Activated CD4-positive, alpha-beta memory T cell treated with anti-CD3 and anti-CD28 coated beads, Interleukin-2, amount 10 ng/mL, durations not matched to agents 7 days and 5 days (primary cell): ENCODE measurements at regions not wholly inside any gene's neighbourhood (a gene's known extent, or its start where the extent isn't known, plus 50 kb on each side); places are given as distances from the start of the nearest gene placed in this dataset.

Source experiments
- CTCF ChIA-PET: fragments of 350-600 bp; sonication (Branson Sonifier 250); formaldehyde crosslinking; loops from one replicate; lab custom pipeline; 2021; ENCODE audit warnings: antibody characterized with exemption, inconsistent platforms; lab: Charles Lee
- POLR2A ChIA-PET: fragments of 350-600 bp; sonication (Branson Sonifier 250); formaldehyde crosslinking; loops from one replicate; lab custom pipeline; 2021; ENCODE audit warnings: antibody characterized with exemption; lab: Charles Lee
- DNase-seq: peaks from one replicate; pipeline ENCODE4 v3.0.0-alpha.2; 2020
- H3K27ac Mint-ChIP-seq: one replicate; pipeline ENCODE4 v1.8.0; 2021; ENCODE audit warnings: mild to moderate bottlenecking, mixed read lengths
- H3K27me3 Mint-ChIP-seq: one replicate; pipeline ENCODE4 v1.8.0; 2021; ENCODE audit warnings: mixed read lengths
- H3K36me3 Mint-ChIP-seq: one replicate; pipeline ENCODE4 v1.8.0; 2021; ENCODE audit warnings: low read depth, mixed read lengths
- H3K4me1 Mint-ChIP-seq: one replicate; pipeline ENCODE4 v1.8.0; 2021; ENCODE audit warnings: mixed read lengths
- H3K4me3 Mint-ChIP-seq: one replicate; pipeline ENCODE4 v1.8.0; 2021; ENCODE audit warnings: mild to moderate bottlenecking, mixed read lengths
- H3K9me3 Mint-ChIP-seq: one replicate; pipeline ENCODE4 v1.8.0; 2021; ENCODE audit warnings: mixed read lengths

DNA sequence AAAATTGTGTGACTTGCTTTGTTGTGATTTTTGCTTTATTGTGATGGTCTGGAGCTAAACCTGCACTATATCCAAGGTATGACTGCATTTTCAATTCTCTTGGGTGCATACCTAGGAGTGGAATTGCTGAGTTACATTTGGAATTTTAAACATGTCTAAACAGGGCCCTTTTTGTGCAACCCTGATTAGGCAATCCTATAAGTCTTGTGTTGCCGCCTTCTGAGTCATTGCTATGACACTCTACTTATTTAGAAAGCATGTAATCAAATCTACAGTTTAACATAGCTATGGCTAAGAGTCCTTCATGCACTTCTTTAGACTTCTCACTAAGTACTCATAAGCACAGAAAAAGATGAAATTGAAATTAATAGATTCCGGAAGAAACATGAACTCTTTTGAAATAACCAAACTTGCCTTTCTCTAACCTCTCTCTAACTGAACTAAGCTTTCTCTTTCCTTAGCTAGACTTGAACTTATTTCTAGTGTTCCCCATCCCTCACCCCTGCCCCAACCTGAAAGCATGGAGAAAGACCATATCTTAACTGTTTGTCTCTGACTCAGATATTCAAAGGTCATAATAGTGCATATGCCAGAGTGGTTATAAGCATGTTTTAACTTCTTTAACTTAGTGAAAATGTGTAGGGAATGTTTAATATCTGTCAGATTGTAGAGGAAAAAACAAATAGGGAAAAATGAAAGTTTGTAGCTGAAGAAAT lies 203.0 kb downstream of the SNAPC1 start:
- no peaks in the 10 kb centered on the region for H3K4me1 Mint-ChIP-seq
- H3K27me3 Mint-ChIP-seq = peaks cover 11% of the 10 kb centered on the region
- POLR2A ChIA-PET = no interaction called here
- H3K27ac Mint-ChIP-seq = no peak overlapping the region
- no peaks in the 10 kb centered on the region for H3K9me3 Mint-ChIP-seq
- H3K4me3 Mint-ChIP-seq = no peak overlapping the region
- H3K36me3 Mint-ChIP-seq = no peaks in the 10 kb centered on the region
- no peak for DNase-seq
- CTCF ChIA-PET = interaction anchor here (0.7 kb wide), 1 partner anchor 42 kb away, joined by 3 read pairs; no protein-coding TSS in a partner anchor

DNA sequence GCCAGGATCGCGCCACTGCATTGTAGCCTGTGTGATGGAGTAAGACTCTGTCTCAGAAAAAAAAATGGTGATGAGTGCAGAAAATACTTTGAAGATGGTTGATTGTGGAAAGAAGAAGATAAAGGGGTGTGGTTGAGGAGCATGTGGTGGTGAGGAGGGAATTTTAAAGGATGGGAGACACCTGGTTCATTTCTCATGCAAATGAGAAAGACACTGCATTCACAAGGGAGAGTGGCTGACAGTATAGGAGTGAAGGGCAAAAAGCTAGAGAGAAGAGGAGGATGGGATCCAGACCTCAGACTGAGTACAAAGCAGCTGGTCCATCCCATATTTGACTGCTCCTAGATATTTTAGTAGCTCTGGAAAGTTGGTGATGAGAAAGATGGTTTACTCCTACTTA lies 206.0 kb downstream of the SNAPC1 start:
- CTCF ChIA-PET = no interaction called here
- Mint-ChIP-seq H3K27ac (no peak overlapping the region), H3K36me3 (no peaks in the 10 kb centered on the region), H3K4me1 (no peaks in the 10 kb centered on the region), H3K4me3 (no peak overlapping the region), H3K27me3 (peaks cover 7% of the 10 kb centered on the region), H3K9me3 (no peaks in the 10 kb centered on the region)
- no peak for DNase-seq
- POLR2A ChIA-PET = interaction anchor here (1.2 kb wide), 1 partner anchor 11 kb away, joined by 3 read pairs; no protein-coding TSS in a partner anchor

DNA sequence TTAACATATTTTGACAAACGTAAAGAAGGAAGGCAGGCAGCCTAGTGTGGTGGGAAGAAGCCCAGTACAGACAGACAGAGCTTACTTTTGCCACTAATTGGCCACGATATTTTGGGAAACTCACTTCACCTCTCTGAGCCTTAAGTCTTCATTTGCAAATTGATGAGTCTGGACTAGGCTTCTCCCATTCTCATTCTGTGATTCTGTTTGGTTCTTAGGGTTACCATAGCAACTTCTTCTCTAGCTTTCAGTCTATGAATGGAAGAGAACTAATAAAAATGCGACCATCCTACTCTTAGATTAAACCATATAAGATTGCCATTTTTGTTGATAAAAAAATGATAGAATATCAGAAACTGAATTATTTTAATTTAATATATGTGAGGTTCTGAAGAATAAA lies 210.5 kb downstream of the SNAPC1 start:
- DNase-seq = no peak
- Mint-ChIP-seq H3K36me3 (no peaks in the 10 kb centered on the region), H3K4me1 (no peaks in the 10 kb centered on the region), H3K9me3 (peaks cover 7% of the 10 kb centered on the region), H3K4me3 (no peak overlapping the region), H3K27me3 (peaks cover 7% of the 10 kb centered on the region), H3K27ac (no peak overlapping the region)
- ChIA-PET POLR2A (no interaction called here), CTCF (no interaction called here)

DNA sequence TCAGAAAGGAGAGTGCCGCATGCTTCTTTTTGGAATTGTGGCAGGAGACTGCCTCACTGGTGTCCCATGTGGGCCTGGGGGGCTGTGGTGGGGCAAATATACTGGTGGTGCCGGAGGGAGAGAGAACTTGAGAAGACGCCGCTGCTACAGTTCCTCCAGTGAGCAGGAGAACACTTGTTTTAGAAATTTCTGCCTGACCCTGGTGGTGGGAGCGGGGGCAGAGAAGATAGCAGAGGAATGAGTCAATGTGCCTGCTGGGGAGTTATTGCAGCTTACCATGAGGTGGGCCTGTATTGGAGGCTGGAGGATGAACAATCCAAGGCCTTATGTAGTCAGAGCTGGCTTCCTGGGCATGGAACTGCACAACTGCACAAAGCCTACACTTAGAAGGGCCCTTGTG lies 211.8 kb downstream of the SNAPC1 start:
- POLR2A ChIA-PET = no interaction called here
- H3K36me3 Mint-ChIP-seq = no peaks in the 10 kb centered on the region
- H3K4me1 Mint-ChIP-seq = no peaks in the 10 kb centered on the region
- peaks cover 7% of the 10 kb centered on the region for H3K27me3 Mint-ChIP-seq
- H3K27ac Mint-ChIP-seq = no peak overlapping the region
- no peak for DNase-seq
- CTCF ChIA-PET = no interaction called here
- H3K4me3 Mint-ChIP-seq = no peak overlapping the region
- H3K9me3 Mint-ChIP-seq = peaks cover 9% of the 10 kb centered on the region

DNA sequence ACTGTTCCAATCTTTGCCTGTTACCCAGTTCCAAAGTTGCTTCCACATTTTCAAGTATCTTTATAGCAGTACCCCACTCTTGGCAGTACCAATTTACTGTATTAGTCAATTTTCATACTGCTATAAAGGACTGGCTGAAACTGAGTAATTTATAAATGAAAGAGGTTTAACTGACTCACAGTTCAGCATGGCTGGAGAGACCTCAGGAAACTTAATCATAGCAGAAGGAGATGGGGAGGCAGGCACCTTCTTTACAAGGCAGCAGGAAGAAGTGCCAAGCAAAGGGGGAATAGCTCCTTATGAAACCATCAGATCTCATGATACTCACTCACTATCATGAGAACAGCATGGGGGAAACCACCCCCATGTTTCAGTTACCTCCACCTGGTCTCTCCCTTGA lies 215.0 kb downstream of the SNAPC1 start:
- Mint-ChIP-seq H3K4me3 (no peak overlapping the region), H3K9me3 (peaks cover 9% of the 10 kb centered on the region), H3K27ac (no peak overlapping the region), H3K4me1 (no peaks in the 10 kb centered on the region), H3K27me3 (peaks cover 3% of the 10 kb centered on the region), H3K36me3 (no peaks in the 10 kb centered on the region)
- no peak for DNase-seq
- ChIA-PET POLR2A (no interaction called here), CTCF (no interaction called here)

DNA sequence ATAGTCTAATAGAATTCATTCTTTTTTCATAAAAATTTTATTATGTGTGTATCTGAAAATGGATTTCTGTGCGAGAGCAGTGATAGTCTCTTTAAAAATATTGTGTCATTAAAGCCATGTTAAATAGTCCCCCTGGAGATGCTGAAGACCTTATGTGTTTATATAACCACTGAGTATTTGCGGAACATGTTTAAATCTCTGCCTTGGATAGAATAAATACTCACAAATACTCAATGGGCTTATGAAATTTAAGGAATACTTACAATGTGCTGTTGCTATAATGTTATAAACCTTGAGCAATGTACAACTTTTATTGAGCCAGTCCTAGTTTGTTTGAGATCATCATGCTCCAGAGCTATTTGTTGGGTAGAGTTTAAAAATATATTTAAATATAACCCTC lies 226.0 kb downstream of the SNAPC1 start:
- no peaks in the 10 kb centered on the region for H3K27me3 Mint-ChIP-seq
- ChIA-PET CTCF (no interaction called here), POLR2A (no interaction called here)
- H3K4me1 Mint-ChIP-seq = no peaks in the 10 kb centered on the region
- H3K27ac Mint-ChIP-seq = no peak overlapping the region
- no peaks in the 10 kb centered on the region for H3K36me3 Mint-ChIP-seq
- no peaks in the 10 kb centered on the region for H3K9me3 Mint-ChIP-seq
- DNase-seq = no peak
- H3K4me3 Mint-ChIP-seq = no peak overlapping the region

DNA sequence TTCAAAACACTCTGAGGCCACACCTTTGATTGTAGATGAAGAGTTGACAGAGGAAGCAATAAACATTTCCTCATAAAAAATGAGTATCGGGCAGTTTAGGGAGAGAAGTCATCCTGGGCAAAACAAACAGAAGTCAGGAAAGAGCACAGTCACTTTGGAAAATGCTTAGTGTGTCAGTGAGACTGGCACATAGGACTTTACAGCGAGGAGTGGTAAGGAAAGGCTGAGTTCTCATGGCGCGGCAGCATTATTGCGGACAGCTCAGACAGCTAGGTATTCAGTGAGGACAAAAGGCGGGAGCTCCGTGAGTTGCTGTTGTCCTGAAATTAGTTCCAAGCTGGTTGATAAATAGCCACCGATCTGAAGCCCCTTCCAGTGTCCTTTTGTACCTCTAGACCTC lies 229.9 kb downstream of the SNAPC1 start:
- POLR2A ChIA-PET = no interaction called here

DNA sequence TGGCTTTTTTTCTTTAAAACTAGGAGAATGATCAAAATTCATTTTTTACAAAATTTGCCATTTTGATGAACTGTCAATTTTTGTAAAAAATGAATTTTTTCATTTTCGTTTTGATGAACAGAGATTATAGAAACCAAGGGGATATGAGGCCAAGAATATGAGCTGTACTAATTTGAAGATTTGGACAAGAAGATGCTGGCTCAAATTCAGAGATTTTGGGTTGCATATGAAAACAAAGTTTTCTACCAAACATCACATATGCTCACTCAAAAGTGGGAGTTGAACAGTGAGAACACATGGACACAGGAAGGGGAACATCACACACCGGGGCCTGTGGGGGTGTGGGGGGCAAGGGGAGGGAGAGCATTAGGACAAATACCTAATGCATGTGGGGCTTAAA lies 230.7 kb downstream of the SNAPC1 start:
- Mint-ChIP-seq H3K27ac (no peak overlapping the region), H3K27me3 (peaks cover 4% of the 10 kb centered on the region), H3K4me1 (no peaks in the 10 kb centered on the region), H3K9me3 (no peaks in the 10 kb centered on the region), H3K4me3 (no peak overlapping the region), H3K36me3 (no peaks in the 10 kb centered on the region)
- POLR2A ChIA-PET = no interaction called here
- CTCF ChIA-PET = no interaction called here
- DNase-seq = no peak

More for the DNA sequence above, 229.9 kb downstream of the SNAPC1 start:
- no peaks in the 10 kb centered on the region for H3K36me3 Mint-ChIP-seq
- no peak overlapping the region for H3K4me3 Mint-ChIP-seq
- no peaks in the 10 kb centered on the region for H3K9me3 Mint-ChIP-seq
- no peak for DNase-seq
- CTCF ChIA-PET = no interaction called here
- peaks cover 4% of the 10 kb centered on the region for H3K27me3 Mint-ChIP-seq
- H3K4me1 Mint-ChIP-seq = no peaks in the 10 kb centered on the region
- no peak overlapping the region for H3K27ac Mint-ChIP-seq

DNA sequence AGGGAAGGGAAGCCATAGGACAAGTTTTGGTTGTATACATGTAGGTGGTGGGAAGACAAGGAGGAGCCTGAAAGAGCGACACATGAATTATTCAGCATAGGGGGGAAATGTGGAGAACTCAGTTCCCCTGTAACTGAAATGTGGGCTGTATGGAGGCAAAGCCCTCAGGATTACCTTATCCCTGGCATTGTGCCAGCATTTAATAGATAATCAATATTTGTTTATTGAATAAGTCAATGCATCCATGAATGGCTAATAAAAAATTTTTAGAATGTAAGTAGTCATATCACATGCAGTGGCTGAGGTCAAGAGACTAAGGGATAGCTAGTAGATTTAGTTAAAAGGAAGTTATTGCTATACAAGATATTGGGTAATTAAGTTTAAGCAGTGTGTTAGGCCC lies 232.4 kb downstream of the SNAPC1 start:
- H3K36me3 Mint-ChIP-seq = no peaks in the 10 kb centered on the region
- no peak for DNase-seq
- no peak overlapping the region for H3K4me3 Mint-ChIP-seq
- H3K4me1 Mint-ChIP-seq = no peaks in the 10 kb centered on the region
- no peaks in the 10 kb centered on the region for H3K9me3 Mint-ChIP-seq
- ChIA-PET POLR2A (no interaction called here), CTCF (no interaction called here)
- H3K27ac Mint-ChIP-seq = no peak overlapping the region
- H3K27me3 Mint-ChIP-seq = peaks cover 4% of the 10 kb centered on the region

DNA sequence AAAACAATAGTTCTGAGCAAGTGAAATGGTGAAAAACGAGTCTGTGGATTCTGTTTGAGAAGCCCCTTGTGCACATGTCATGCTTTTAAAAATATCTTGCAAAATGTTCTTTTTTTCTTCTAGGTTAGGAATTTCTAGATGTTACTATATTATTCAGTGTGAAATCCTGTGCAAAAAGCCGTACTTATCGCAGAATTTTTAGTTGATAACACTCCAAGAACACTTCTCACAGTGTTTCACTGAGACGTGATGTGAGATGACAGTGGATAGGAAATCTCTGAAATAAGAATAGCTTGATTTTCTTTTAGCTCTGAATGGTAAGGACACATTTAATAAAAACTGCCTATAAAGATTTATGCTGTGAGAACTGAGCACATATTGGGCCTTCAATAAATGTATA lies 234.5 kb downstream of the SNAPC1 start:
- Mint-ChIP-seq H3K36me3 (no peaks in the 10 kb centered on the region), H3K9me3 (no peaks in the 10 kb centered on the region), H3K4me3 (no peak overlapping the region), H3K4me1 (no peaks in the 10 kb centered on the region), H3K27me3 (peaks cover 4% of the 10 kb centered on the region), H3K27ac (no peak overlapping the region)
- DNase-seq = no peak
- ChIA-PET CTCF (no interaction called here), POLR2A (no interaction called here)

DNA sequence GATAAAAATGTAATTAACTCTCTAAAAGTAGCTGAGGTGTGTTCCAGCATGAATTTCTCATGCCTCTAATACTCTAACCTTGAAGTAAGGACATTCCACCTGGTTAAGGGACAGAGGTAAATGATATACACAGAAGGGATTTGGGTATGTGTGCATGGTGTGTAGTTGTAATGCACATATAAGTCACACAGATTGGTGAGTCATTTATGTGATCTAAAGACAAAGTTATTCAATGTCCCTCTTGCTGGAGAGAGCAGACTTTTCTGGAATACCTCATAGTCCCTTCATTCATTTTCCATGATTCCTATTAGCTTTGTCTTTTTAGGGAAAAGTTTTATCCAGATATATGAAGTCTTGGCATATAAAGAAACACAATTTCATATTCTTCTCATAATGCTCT lies 234.9 kb downstream of the SNAPC1 start:
- no peaks in the 10 kb centered on the region for H3K9me3 Mint-ChIP-seq
- CTCF ChIA-PET = no interaction called here

DNA sequence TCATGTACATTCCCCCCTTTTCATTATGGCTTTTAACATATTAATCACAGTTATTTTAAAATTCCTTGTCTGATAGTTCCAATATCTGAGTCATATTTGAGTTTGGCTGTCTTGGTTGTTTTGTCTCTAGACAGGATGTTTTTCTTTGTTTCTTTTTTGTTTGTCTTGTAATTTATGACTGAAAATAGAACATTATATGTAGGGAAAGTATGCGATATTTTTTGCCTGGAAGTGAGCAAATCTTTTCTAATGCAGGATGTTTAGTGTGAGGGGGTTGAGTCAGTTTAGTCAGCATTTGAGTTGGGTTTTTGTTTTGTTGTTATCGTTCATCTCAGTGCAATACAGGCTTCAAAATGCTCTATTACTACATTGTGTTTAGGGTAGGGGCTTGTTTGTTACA lies 239.7 kb downstream of the SNAPC1 start:
- Mint-ChIP-seq H3K27ac (no peak overlapping the region), H3K27me3 (peaks cover 6% of the 10 kb centered on the region)
- CTCF ChIA-PET = no interaction called here

More for the DNA sequence above, 234.9 kb downstream of the SNAPC1 start:
- H3K27me3 Mint-ChIP-seq = peaks cover 7% of the 10 kb centered on the region
- H3K36me3 Mint-ChIP-seq = no peaks in the 10 kb centered on the region
- no peaks in the 10 kb centered on the region for H3K4me1 Mint-ChIP-seq
- POLR2A ChIA-PET = no interaction called here
- no peak for DNase-seq
- no peak overlapping the region for H3K4me3 Mint-ChIP-seq
- H3K27ac Mint-ChIP-seq = no peak overlapping the region

DNA sequence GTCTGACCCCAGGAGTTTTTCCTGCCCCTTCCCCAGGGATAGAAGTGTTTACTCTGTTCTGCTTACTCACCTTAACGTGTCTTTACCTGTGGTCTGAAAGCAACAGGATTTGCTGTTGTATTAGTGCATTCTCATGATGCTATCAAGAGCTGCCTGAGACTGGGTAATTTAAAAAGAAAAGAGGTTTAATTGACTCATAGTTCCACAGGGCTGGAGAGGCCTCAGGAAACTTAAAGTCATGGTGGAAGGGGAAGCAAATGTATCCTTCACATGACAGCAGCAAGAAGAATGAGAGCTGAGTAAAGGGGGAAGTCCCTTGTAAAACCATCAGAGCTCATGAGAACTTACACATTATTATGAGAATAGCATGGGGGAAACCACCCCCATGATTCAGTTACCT lies 240.4 kb downstream of the SNAPC1 start:
- peaks cover 6% of the 10 kb centered on the region for H3K27me3 Mint-ChIP-seq
- no peaks in the 10 kb centered on the region for H3K36me3 Mint-ChIP-seq
- ChIA-PET POLR2A (no interaction called here), CTCF (no interaction called here)
- no peak overlapping the region for H3K4me3 Mint-ChIP-seq
- H3K9me3 Mint-ChIP-seq = no peaks in the 10 kb centered on the region
- DNase-seq = no peak
- no peaks in the 10 kb centered on the region for H3K4me1 Mint-ChIP-seq
- H3K27ac Mint-ChIP-seq = no peak overlapping the region

More for the DNA sequence above, 239.7 kb downstream of the SNAPC1 start:
- no peaks in the 10 kb centered on the region for H3K36me3 Mint-ChIP-seq
- POLR2A ChIA-PET = no interaction called here
- no peak overlapping the region for H3K4me3 Mint-ChIP-seq
- H3K4me1 Mint-ChIP-seq = no peaks in the 10 kb centered on the region
- no peak for DNase-seq
- H3K9me3 Mint-ChIP-seq = no peaks in the 10 kb centered on the region

DNA sequence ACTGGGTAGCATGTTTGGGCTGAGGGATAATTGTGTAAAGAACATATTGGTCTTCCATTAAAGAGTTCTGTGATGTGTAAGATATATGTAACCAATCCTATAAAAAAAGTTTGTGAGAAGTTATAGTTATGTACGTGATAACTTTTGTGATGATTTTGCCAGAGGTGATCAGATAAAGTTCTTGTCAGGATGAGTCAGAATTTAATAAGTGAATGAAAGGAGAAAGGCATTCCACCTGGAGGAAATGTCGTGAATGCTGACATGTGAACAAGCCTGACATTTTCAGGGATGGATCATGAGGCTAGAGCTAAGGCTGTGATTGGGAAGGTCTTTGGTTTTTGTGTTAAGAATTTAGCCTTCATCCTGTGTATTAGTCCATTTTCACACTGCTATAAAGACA lies 241.5 kb downstream of the SNAPC1 start:
- Mint-ChIP-seq H3K4me3 (no peak overlapping the region), H3K4me1 (no peaks in the 10 kb centered on the region), H3K27ac (no peak overlapping the region), H3K36me3 (no peaks in the 10 kb centered on the region), H3K9me3 (no peaks in the 10 kb centered on the region), H3K27me3 (peaks cover 8% of the 10 kb centered on the region)
- no peak for DNase-seq
- ChIA-PET POLR2A (no interaction called here), CTCF (no interaction called here)
